HG03064 (cell line): ENCODE measurements at regions not wholly inside any gene's neighbourhood (a gene's known extent, or its start where the extent isn't known, plus 50 kb on each side); places are given as distances from the start of the nearest gene placed in this dataset.
"Not testable (repeated sequence)": the region's sequence is repeated elsewhere in the genome, so short reads cannot be mapped to it uniquely, and the experiment has no call there.

Source experiments
- ATAC-seq: cut with Tn5 transposase; IDR thresholded peaks from one replicate; pipeline ENCODE4 v1.9.1; 2021; ENCODE audit warnings: low read depth; ENCODE audit not compliant: unreplicated experiment

DNA sequence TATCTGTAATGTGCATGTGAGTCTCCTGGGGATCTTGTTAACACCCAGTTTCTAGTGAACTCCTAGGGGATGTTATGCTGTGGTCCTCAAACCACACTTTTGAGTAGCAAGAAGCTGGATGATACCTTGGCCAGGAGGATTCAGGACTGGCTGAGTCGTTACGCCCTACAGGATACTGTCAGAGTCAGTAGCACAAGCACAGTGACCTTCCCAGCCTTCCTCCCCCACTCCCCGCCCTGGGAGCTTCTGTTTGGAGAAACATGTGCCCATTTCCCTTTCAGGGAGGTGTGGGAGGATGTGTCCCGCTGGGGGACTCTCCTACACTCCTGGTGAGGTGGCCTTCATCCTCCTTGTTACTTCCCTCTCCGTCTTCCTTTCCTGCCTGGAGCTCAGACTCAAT, 76.4 kb upstream of the TRPM1 start:
- ATAC-seq: no peak

DNA sequence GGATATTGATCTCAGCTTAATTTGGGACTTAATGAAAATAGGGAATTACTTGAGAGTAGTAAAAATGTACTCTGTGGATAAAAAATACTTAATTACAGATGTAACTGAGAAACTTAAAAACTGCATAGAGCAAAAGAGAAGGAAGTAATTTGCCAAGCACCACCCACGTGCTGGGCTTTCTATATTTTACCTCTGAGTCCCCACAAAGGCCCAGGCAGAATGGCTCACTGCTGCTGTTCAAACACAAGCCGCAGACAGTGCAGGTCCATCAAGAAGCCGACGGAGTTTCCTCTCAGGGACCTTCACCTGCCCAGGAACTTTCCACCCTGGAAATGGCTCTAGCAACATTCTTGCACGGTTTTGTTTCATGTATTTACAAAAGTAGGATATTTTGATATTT, 77.2 kb upstream of the TRPM1 start:
- ATAC-seq: no peak

DNA sequence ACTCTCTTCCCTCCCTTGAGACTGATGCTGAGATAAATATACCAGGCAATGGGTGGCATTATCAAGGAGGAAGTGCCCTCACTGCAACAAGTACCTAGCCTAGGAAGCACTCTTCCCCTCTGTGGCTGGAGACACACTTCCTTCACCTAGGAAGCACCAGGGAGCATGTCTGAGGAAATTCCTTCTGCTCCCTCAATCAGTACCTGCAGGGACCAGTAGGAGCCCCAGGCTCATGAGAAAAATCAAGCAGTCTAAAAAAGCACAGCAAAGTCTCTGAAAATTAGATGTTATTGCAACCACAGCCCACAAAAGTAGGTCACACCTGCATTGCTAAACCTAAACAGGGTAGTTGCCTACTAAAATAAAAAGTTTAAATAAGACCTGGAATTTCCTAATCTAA, 78.2 kb upstream of the TRPM1 start:
- no peak for ATAC-seq

DNA sequence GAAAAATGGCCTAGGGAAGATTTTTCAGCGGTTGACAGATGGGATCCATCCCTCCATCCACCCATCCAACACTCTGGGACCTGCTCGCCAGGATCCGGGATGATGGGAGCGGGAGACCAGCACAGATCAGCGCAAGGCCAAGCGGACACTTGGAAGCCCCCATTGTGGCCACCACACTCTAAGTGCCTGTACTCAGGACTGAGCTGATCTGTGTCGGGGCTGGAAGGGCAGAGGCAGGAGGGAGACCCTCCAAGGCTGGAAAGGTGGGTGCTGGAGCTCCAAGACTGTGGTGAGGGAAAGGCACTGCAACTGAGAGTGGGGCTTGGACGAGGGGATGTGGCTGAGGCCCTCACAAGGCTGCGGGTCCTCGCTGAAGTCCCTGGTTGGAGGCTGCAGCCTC, 91.8 kb upstream of the TRPM1 start:
- ATAC-seq: no peak

DNA sequence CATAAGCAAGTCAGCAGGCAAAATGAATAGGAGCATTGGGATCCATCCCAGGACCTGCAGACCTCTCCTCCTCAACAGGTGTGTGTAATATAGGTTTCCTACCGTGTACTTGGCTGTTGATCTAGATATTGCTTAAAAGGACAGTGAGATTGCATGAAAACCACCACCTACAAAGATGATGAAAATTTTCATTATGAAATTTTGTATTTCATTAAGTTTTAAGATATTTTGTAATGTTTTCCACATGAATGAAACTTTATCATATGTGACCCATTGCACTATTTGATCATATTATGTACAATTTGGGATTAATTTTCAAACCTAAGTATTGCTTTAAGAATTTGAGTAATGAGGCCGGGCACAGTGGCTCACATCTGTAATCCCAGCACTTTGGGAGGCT, 94.3 kb upstream of the TRPM1 start:
- ATAC-seq: no peak

DNA sequence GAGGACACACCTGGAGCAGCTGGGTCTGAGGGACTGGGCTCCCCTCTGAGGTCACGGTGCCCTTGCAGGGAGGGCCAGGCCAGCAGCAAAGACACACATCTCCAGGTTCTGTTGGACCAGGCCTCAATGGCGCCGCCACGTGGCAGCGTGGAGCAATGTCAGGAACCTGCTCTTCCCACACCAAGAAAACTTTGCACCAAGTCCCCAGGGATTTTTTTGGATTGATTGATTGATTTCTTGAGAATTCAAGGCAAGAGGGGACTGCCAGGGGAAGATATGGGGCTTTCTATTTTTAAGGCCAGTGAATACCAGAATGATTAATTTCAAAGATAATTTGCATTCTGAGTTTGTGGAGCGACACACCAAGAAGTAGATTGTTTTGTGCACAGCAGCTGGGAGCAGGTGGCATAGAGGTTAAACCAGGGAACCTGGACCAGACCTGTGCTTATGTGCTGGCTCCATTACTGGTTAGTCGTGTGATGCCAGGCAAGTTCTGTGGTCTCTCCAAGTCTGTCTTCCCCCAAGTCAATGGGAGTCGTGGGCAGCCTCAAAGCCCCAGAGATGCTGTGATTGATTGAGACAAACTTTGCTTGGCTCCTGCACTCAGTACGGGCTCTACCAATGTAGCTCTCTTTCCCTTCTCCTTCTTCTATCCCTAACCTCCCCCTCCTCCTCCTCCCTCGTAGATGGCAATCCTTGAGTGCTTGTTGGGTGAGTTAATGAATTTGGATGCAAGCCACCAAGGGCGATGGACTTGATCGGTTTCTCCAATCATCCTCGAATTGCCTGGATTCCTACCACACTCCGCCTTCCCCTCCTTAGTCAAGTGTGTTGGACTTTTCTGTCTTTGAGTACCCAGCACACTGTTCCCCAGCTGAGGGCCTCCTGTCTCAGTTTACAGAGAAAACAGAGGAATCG, 96.2 kb upstream of the TRPM1 start:
- no peak for ATAC-seq

DNA sequence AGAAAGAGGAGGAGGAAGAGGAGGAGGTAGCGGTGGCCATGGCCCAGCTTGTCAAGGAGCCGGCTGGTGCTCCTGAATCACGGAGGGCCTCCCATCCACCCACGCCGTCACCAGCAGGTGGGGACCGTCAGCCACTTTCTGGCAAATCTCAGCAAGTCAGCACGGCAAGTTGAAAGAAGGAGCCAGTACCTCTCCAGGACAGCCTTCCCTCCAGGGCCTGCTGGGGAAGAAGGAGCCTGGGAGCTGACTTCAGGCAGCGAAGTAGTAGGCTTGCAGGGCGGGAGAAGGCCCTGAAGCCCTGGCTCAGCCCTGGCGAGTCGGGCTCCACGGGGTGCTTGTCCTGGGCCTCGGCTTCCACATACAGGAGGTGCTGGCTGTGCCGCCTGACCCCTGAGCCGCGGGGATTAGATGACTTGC, 99.2 kb upstream of the TRPM1 start:
- ATAC-seq: no peak

DNA sequence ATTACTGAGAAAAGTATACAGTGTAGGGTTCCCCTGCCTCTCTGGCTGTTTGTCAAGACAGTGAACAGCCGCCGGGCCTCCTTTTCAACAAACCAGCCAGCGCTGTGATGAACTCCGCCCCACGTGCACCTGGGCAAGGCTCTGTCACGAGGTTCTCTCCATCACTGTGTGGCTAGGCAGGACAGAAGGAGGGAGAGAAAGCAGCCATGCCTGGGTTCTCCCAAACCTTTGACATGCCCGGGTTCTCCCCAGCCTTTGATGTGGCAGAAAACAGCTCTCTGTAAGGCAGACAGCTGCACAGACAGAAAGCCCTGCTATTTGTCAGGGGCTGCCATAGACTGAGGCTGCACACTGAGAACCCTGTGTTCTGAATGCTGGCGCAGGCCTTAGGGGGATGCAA, 101.4 kb upstream of the TRPM1 start:
- no peak for ATAC-seq

DNA sequence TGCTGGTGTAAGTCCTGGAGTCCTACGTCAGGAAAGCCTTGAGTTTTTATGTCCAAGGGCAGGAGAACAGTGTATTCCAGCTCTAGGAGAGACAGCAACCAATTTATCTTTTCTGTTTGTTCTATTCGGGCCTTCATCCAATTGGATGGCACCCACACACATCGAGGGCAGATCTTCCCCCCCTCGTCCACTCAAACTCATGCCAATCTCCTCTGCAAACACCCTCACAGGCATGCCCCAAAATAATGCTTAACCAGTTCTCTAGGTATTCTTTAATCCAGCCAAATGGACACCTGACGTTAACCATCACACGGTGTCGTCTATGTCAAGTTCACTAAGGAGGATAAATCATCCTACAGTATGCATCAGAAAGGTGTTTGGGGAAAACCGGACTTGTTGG, 102.5 kb upstream of the TRPM1 start:
- no peak for ATAC-seq

DNA sequence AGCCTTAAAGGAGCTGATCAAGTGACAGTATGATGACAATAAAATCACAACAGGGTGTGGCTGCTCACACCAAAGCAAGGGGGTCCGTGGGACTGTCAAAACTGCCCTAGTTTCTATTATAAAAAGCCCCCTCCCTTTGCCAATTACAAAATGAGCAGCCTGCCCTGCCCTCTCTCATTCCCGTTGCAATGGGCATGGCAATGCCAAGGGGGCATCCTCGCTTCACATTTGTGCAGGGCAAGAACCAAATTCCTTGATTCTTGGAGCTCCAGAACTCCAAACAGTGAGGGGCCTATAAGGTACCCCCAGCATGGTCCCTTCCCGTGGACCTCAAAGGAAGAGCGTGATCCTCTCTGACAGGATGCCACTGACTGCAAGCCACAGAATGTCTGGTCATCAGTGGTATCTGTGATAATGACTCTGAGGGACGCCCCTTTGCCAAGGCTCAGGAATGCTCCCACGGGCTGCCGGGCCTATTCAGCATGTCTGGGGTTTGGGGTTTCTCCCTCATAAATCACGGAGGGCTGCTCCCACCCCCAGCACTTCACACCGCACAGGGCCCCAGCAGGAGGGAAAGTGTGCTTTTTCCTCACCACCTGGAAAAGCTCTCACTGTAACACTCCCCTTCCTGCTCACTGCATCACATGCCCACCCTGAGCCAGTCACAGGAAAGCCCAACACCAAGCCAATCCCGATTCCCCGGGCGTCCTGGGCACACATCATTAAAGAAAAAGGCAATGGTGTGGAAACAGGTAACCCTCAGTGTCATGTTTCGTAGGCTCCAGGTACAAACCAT, 105.1 kb upstream of the TRPM1 start:
- no peak for ATAC-seq

DNA sequence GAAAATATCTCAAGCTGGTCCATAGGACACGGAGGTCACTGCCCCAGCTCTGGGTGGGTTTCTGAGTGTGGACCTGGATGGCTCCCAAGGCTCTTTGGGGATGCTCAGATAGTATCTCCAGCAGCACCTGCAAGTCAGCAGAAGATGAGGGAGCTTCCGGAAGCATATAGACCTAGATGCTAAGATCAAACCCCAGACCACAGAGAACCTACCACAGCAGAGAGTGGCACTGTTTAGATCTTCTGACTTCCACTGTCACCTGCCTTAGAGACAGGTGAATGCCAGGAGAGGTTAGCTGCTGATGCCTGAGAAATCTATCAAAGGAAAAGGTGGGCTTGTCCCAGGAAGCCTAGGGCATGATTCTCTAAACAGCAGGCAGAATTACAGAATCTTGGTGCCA, 105.7 kb upstream of the TRPM1 start:
- ATAC-seq: no peak

DNA sequence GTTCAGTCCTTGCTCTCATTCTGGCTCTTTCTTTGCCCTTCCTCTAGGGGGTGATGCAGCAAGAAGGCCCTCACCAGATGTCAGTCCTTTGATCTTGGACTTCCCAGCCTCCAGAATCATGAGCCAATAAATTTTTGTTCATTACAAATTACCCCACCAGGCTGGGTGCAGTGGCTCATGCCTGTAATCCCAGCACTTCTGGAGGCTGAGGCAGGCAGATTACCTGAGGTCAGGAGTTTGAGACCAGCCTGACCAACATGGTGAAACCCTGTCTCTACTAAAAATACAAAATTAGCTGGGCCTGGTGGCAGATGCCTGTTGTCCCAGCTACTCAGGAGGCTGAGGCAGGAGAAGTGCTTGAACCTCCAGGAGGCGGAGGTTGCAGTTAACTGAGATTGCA, 106.3 kb upstream of the TRPM1 start:
- ATAC-seq: not testable (repeated sequence)

DNA sequence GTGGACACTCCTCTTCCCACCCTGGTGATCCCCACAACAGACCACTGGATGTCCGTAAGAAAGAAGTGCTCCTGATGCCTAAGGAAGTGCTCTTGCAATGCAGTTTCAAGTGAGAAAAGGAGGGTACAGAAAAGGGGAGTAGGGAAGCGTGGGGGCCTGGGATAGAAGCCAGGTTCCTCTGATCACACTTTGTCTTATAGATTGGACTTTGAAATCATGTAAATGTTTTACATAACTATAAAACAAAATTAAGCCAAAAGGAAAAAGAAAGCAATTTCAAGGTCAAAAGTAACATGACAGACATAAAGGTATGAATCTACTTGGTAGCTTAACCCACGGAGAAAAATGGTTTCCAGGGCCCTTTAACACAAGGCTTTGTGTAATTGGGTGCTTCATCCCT, 107.3 kb upstream of the TRPM1 start:
- ATAC-seq: no peak

DNA sequence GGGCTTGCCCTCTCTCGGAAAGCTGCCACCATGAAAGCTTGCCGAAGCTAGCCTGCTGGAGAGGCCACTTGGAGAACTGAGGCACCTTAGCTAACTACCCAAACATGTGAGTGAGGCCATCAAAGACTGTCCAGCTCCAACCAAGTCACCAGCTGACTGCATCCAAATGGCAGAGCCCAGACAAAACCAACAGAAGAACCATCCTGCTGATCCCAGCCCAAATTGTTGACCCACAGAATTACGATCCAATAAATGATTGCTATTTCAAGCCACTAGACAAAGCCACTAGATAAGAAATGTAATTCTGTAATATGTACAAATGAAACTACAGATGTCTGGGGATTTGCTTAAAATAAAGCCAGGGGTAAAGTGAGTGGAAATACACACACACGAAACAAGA, 109.8 kb upstream of the TRPM1 start:
- ATAC-seq: no peak

DNA sequence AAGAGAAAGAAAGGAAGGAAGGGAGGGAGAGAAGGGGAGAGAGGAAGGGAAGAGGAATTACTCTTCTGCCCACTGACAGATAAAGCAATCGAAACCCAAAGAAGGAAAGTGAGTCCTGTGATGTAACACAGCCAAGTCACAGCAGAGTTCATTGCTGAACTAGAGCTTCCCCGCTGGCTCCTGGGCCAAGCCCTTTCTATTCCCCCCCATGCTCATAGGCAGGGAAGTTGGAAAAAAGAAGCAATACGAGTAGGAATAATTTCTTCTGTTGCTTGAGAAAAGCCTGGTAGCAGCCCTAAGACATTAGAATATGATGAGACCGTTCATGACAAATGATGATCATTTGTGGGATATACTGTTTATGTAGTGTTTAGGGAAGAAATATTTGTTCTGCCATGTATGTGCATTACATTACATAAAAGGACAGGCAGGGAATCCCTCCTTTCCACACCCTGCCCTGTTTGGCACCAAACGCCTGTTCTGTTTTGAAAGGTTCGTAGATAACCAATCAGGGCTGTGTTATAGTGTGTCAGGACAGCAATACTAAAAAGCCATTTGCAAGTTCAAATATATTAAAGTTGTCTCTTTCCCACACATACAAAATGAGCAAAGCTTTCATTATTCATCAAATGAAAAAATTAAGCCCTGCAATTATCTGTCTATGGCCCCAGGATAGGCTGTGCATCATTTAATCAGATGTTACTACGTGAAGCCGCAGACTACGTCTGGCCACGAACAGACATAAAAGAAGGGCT, 111.0 kb upstream of the TRPM1 start:
- ATAC-seq: no peak

DNA sequence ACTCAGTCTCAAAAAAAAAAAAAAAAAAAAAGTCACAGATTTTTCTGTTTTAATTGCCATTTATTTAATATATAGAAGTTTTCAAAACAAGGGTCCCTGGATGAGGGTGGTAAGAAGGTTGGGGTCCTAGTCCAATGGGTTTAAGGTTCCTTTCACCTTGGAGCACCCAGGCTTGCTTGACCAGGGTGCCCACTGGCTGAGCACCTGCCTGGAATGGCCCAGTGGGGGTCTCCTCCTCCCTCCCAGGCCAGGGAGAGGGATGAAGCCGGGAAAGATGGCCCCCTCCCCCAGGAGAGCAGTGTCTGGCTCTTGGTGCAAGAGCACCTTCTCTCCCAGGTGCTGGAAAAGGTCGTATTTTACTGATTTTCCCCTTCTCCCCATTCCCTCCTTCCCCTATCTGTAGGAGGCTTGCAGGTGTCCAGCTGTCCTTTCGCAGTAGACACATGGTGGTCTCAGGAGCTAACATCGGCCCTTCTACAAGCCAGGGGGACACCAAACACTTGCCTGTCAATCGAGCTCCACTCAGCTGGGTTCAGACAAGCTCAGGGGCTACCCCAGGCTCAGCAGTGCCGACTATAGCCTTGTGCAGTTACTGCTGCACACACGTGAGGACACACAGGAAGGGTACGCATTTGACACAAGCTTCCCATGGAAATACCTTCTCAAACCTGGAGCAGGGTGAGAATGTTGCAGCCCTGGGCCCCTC, 112.3 kb upstream of the KLF13 start:
- ATAC-seq: no peak

DNA sequence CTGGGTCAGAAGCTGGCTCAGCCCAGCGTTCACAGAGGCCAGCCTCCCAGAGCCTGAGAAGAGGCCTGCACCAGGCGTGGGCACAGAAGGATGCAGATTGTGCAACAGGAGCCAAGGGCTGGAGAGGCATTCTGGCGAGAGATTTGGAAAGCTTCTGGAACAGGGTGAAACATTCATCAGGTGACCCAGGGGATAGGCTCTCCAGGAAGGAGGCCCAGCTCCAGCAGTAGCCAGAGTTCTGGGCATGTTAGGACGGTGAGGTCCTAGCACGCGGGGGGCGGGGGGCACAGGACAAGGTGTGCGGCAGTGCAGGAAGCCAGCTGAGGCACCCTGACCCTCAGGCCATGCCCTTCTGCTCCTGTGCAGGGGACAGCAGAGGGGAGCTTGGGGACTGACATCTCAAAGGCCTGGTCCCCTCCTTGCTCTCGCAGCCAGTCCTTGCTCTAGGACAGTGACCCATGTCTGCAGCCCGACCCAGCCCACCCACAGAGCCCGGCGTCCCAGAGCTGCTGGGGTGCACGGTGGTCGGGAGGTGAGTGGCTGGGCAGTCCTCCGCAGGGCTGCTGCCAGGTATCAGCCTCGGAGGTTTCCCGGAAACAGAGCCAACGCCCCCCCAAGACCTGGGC, 111.7 kb upstream of the KLF13 start:
- ATAC-seq: no peak

DNA sequence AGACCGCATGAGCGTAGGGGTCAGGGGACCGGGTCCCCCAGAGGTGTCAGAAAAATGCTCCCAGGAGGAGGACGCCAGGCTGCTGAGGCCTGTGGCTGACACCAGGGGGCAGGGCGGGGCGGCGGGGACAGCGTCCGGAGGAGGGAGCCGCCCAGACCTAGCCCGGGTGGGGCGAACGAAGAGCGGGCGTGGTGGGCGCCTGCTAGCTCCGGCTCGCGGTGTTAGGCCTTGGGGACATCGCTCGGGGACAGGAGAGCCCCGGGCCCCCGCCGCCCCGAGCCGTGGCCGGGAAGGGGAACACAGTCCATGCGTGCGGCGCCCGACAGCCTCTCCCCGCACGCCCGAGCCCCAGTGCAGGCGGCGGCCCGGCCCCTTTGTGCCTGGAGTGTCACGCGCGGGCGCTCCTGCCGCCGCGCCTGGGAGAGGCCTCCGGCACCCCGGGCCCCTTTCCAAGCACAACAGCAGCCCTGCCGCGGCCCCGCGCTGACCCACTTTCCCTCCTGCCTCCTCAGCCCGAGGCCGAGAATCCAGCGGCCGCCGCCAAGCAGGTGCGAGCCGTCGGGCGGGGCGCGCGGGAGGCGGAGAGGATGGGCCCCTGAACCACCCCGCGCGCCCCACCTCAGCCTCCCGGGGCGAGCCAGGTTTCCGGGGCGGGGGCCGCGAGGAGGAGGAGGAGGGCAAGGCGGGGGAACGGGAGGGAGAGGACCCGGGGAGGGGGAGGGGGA, 111.0 kb upstream of the KLF13 start:
- ATAC-seq: peak; percentile 72

DNA sequence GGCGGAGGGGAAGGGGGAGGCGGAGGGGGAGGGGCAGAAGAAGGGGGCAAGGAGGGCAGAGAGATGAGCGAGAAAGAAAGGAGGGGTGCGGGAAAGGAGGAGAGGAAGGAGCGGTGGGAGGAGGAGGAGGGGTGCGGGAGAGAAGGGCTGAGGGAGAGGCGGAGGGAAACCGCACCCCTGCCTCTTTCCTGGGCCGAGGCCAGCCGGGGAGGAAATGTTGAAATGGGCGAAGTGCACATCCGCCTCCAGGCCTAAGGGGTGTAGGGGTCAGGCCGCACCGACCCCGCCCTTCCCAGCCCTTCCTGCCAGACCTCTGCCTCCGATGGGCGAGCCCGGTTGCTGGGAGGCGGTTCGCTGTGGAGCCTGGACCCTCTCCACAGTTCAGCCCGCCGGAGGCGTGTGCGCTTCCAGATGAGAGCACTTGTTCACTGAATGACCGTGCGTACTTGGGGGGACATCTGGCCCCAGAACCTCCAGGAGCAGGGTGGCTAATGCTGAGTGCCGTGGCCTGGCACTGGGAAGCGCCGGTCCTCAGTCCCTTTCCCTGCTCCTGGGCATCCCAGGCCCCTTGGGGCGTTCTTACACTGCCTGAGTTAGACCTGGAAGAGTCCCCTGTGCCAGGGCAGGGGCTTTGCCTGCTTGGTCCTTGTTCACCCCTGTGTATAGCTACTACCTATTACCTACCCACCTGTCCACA, 110.3 kb upstream of the KLF13 start:
- peak; percentile 36 for ATAC-seq
